Lower lobe of right lung (tissue), 2 donors: ENCODE measurements at regions not wholly inside any gene's neighbourhood (a gene's known extent, or its start where the extent isn't known, plus 50 kb on each side); places are given as distances from the start of the nearest gene placed in this dataset.

Source experiments
- ATAC-seq, 2 donors: fragments of 200-7000 bp; cut with Tn5 transposase; one replicate each; pipeline ENCODE4 v1.9.1; 2020 to 2022; ENCODE audit warnings: mild to moderate bottlenecking in 2 of 2, moderate library complexity in 2 of 2
- DNase-seq: peaks from one replicate; pipeline ENCODE4 v3.0.0-alpha.2; 2020
- H3K27ac ChIP-seq: fragments of 200-600 bp; one replicate; pipeline ENCODE4 v1.8.0; 2022
- H3K27me3 ChIP-seq: fragments of 200-600 bp; one replicate; pipeline ENCODE4 v1.8.0; 2022; ENCODE audit warnings: low read depth
- H3K36me3 ChIP-seq: fragments of 200-600 bp; one replicate; pipeline ENCODE4 v1.8.0; 2022; ENCODE audit warnings: mild to moderate bottlenecking
- H3K4me1 ChIP-seq: fragments of 200-600 bp; one replicate; pipeline ENCODE4 v1.8.0; 2022
- H3K4me3 ChIP-seq: fragments of 200-600 bp; one replicate; pipeline ENCODE4 v1.8.0; 2022; ENCODE audit warnings: mild to moderate bottlenecking
- H3K9me3 ChIP-seq: fragments of 200-600 bp; one replicate; pipeline ENCODE4 v1.8.0; 2022
- CTCF ChIP-seq: fragments of 200-600 bp; IDR thresholded peaks from one replicate; pipeline ENCODE4 v1.8.0; 2022; ENCODE audit warnings: antibody characterized with exemption, mild to moderate bottlenecking
- intact Hi-C: fragments of 100-400 bp; cut with DNase I; formaldehyde crosslinking; loops from one replicate; pipeline ENCODE4 v1.11.0; 2022
- donor health status: DM: no; HTN: yes; CAD: no; lungs with severe emphysema.

GRCh38 chr6:104638841-104639290, 220.9 kb downstream of the HACE1 start:
- no peaks in the 10 kb centered on the region for H3K36me3 ChIP-seq
- intact Hi-C loops, result no loop called here
- no peak overlapping the region for H3K4me3 ChIP-seq
- peaks cover 19% of the 10 kb centered on the region for H3K4me1 ChIP-seq
- H3K27ac ChIP-seq, result peak overlapping the region; percentile 72
- no peaks in the 10 kb centered on the region for H3K9me3 ChIP-seq
- DNase-seq, result no peak
- ATAC-seq, result peak; percentile 70 to 79
- no peaks in the 10 kb centered on the region for H3K27me3 ChIP-seq
- TF ChIP-seq CTCF, result peak; percentile 7

DNA sequence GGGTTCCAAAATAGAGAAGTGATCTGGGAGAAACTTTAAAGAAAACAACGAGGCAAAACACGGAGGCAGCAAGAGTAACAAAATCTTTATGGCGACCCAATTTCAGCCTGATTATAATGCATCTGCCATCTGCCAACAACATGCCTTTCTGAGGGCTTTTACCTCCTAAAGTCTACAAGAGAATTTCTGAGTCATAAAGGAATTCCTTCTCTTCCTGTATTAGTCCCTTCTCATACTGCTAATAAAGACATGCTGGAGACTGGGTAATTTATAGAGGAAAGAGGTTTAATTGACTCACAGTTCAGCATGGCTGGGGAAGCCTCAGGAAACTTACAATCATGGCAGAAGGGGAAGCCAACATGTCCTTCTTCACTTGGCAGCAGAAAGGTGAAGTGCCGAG, 226.6 kb downstream of the HACE1 start:
- no peak for ATAC-seq
- TF ChIP-seq CTCF, result no peak
- Histone ChIP-seq H3K36me3 (no peaks in the 10 kb centered on the region), H3K27me3 (no peaks in the 10 kb centered on the region), H3K9me3 (no peaks in the 10 kb centered on the region), H3K27ac (no peak overlapping the region), H3K4me1 (no peaks in the 10 kb centered on the region), H3K4me3 (no peak overlapping the region)
- intact Hi-C loops, result no loop called here
- no peak for DNase-seq

GRCh38 chr6:104632588-104632987, 227.1 kb downstream of the HACE1 start:
- no peak for ATAC-seq
- no peaks in the 10 kb centered on the region for H3K9me3 ChIP-seq

GRCh38 chr6:104630955-104631354, 228.8 kb downstream of the HACE1 start:
- DNase-seq (no peak), ATAC-seq (no peak)
- intact Hi-C loops, result no loop called here
- no peak overlapping the region for H3K4me3 ChIP-seq
- H3K9me3 ChIP-seq, result no peaks in the 10 kb centered on the region
- H3K27me3 ChIP-seq, result no peaks in the 10 kb centered on the region
- H3K36me3 ChIP-seq, result no peaks in the 10 kb centered on the region
- no peak overlapping the region for H3K27ac ChIP-seq
- no peak for TF ChIP-seq CTCF
- H3K4me1 ChIP-seq, result no peaks in the 10 kb centered on the region

More at GRCh38 chr6:104632588-104632987, 227.1 kb downstream of the HACE1 start:
- Histone ChIP-seq H3K27me3 (no peaks in the 10 kb centered on the region), H3K4me1 (no peaks in the 10 kb centered on the region), H3K36me3 (no peaks in the 10 kb centered on the region), H3K27ac (no peak overlapping the region), H3K4me3 (no peak overlapping the region)
- intact Hi-C loops, result no loop called here
- no peak for DNase-seq
- TF ChIP-seq CTCF, result no peak

DNA sequence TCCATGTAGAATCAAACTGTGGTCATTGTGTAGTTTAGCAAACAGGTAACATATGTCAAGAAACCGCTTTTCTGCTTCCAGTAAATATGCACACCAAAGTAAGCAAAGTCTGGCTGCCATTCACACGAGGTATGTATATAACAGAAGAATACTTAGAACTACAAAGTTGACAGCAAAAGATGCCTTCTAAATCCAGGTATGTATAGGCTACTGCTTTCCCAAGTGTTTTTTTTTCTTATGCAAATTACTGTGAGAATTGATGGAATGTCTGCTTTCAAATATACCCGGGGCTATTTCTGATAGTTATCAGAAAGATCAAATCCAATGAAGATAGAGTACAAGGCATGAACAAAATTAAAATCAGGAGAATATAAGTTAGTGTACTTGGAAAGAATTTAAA, 229.2 kb downstream of the HACE1 start:
- H3K4me1 ChIP-seq, result no peaks in the 10 kb centered on the region
- no peak for TF ChIP-seq CTCF
- no peak overlapping the region for H3K4me3 ChIP-seq
- H3K36me3 ChIP-seq, result no peaks in the 10 kb centered on the region
- no peak for DNase-seq
- no peak for ATAC-seq
- H3K27ac ChIP-seq, result no peak overlapping the region
- H3K27me3 ChIP-seq, result no peaks in the 10 kb centered on the region
- H3K9me3 ChIP-seq, result no peaks in the 10 kb centered on the region
- intact Hi-C loops, result no loop called here

DNA sequence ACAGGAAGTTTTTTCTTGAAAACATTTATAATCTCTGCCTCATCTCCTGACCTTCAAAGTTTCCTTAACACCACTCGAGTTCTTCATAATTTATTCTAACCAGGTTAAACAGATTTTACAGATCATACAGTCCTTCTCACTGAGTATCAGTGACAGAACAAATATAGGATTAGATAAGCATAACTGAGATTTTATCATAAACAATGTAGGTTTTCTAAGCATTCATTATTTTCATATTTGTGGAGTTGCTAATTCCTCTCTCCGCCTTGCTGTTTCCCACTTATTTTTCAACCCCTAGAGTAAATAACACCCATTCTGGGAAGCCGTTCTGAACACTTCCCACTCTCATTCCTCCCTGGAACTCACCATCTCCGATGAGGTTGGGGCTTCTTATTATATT, 229.9 kb downstream of the HACE1 start:
- Histone ChIP-seq H3K4me3 (no peak overlapping the region), H3K27me3 (no peaks in the 10 kb centered on the region), H3K27ac (no peak overlapping the region), H3K36me3 (no peaks in the 10 kb centered on the region), H3K4me1 (no peaks in the 10 kb centered on the region), H3K9me3 (no peaks in the 10 kb centered on the region)
- ATAC-seq (no peak), DNase-seq (no peak)
- intact Hi-C loops, result no loop called here
- TF ChIP-seq CTCF, result no peak
